Testis (tissue), 2 donors: ENCODE measurements at regions not wholly inside any gene's neighbourhood (a gene's known extent, or its start where the extent isn't known, plus 50 kb on each side); places are given as distances from the start of the nearest gene placed in this dataset.

Source experiments
- POLR2A ChIP-seq: fragments of 450-650 bp; IDR thresholded peaks from one replicate; pipeline ENCODE4 v1.6.1; 2017; ENCODE audit warnings: antibody characterized with exemption, mild to moderate bottlenecking, moderate library complexity
- TF ChIP-seq, protein P1 (sequence below), 3 experiments: fragments of 450-650 bp in 2 of 3; fragments of 200-600 bp in 1 of 3; sonication (generic) in 1 of 3; IDR thresholded peaks; one replicate each; pipeline ENCODE4 v1.5.1; 2016 to 2019; ENCODE audit warnings: antibody characterized with exemption in 3 of 3, mild to moderate bottlenecking in 2 of 3, moderate library complexity in 1 of 3

DNA sequence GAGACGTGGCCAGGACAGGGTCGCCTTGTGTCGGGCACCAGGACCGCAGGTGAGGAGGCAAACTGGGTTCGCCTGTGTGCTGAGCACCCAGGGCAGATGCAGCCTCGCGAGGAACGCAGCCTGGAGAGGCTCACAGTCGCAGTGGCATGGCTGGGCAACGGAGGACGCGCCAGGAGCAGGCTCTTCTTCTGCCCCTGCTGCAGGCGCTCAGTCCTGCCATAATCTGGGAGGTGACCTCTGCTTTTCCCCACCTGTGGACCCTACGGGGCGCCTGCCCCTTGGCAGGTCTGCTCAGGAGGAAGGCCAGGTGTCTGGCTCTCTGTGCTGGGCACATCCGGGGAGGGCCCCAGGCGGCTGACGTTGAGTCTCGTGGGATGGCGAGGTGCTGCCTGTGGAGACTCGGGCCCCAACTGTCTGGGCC, 1136.2 kb downstream of the BRD1 start:
- TF ChIP-seq, protein P1, sequence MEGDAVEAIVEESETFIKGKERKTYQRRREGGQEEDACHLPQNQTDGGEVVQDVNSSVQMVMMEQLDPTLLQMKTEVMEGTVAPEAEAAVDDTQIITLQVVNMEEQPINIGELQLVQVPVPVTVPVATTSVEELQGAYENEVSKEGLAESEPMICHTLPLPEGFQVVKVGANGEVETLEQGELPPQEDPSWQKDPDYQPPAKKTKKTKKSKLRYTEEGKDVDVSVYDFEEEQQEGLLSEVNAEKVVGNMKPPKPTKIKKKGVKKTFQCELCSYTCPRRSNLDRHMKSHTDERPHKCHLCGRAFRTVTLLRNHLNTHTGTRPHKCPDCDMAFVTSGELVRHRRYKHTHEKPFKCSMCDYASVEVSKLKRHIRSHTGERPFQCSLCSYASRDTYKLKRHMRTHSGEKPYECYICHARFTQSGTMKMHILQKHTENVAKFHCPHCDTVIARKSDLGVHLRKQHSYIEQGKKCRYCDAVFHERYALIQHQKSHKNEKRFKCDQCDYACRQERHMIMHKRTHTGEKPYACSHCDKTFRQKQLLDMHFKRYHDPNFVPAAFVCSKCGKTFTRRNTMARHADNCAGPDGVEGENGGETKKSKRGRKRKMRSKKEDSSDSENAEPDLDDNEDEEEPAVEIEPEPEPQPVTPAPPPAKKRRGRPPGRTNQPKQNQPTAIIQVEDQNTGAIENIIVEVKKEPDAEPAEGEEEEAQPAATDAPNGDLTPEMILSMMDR (IDR thresholded peaks at IDR 0.05): no peak
- TF ChIP-seq POLR2A: no peak
